NCI-H69 (cell line): ENCODE measurements at regions not wholly inside any gene's neighbourhood (a gene's known extent, or its start where the extent isn't known, plus 50 kb on each side); places are given as distances from the start of the nearest gene placed in this dataset.
"Not testable (repeated sequence)": the region's sequence is repeated elsewhere in the genome, so short reads cannot be mapped to it uniquely, and the experiment has no call there.

Experiments used
- DNase-seq: peaks from one replicate; lab custom pipeline; 2025; lab: John Stamatoyannopoulos, UW

DNA sequence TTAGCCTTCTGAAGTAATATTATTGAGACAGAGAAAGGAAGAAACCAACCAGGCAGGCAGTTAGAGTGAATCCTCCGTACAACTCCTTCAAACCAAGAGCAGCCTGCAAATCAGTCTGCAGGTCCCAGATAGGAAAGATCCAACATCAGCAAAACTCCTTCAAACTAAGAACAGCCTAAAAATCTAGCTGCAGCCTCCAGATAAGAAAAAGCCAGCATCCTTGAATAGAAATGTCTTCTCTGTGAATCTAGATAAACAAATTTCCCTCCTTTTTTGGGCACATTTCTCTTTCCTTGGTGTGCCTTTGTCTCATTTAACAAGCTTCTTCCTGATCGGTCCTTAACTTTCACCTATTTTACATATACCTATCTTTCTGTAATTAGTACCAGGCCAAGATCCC lies 1004.6 kb upstream of the TMEFF2 start:
- no peak for DNase-seq

DNA sequence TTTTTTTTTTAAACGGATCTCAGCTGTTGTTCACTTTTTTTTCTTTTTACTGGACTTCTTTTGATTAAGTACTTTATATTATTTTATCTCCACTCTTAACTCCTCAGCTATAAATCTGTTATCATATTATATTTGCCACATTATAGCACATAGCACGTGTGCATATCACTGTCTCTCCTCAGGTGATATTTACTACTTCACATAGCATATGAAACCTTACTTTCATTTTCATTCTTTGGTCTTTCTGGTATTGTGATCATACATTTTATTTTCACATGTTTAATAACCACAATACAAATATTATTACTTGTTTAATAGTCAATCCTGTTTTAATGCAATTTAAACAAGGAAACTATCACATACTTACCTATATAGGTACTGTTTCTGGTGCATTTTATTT lies 993.1 kb upstream of the TMEFF2 start:
- no peak for DNase-seq

DNA sequence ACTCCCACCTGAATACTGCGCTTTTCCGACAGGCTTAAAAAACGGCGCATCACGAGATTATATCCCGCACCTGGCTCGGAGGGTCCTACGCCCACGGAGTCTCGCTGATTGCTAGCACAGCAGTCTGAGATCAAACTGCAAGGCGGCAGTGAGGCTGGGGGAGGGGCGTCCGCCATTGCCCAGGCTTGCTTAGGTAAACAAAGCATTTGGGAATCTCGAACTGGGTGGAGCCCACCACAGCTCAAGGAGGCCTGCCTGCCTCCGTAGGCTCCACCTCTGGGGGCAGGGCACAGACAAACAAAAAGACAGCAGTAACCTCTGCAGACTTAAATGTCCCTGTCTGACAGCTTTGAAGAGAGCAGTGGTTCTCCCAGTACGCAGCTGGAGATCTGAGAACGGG lies 976.2 kb upstream of the TMEFF2 start:
- DNase-seq, result not testable (repeated sequence)

DNA sequence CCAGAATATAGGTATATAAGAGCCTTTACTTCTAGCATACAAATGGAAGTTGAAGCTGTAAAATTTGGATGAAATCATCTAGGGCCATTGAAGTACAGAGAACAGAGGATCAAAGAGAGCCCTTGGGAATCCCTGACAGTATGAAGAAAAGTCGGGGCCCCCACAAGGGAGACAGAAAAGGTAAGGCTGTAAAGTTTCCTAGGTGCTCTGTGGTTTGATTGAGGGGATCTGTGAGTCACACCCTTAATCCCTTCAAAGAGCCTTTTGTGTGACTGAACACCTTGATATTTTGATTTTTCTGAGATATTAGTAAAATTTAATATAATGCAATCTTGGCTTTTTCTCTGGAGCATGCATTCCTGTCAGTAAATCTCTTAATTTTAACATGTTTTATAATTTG lies 961.7 kb upstream of the TMEFF2 start:
- DNase-seq, result no peak

DNA sequence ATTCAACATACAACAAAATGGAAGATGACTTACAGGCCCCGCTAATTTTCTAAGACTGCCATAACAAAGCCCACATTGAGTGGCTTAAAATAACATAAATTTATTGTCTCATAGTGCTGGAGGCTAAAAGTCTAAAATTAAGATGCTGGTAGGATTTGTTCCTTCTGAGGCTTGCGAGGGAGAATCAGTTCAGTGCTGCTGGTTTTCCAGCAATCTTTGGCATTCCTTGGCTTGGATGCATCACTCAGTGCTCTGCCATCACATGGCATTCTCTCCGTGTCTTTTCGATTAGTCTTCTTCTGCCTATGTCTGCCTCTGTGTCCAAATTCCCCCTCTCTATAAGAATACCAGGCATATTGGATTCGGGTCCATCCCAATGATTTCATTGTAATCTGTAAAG lies 959.3 kb upstream of the TMEFF2 start:
- no peak for DNase-seq

DNA sequence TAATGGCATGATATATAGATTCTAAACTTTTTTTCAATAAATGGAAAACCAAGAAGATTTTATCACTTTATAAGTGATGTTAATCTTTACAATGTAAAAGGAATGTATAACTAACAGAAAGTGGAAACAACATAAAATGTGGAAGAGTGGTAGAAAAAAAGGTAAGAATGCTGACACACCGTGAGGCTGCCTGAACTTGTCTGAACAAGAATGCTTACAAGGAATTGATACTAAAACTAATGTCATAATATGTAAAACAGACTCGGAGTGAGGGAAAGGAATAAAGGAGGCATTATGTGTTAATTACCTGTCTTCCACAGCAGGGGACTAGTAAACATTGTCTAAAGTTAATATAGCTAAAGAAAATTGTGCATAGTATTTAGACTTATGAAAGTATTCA lies 958.8 kb upstream of the TMEFF2 start:
- DNase-seq, result peak; percentile 0

DNA sequence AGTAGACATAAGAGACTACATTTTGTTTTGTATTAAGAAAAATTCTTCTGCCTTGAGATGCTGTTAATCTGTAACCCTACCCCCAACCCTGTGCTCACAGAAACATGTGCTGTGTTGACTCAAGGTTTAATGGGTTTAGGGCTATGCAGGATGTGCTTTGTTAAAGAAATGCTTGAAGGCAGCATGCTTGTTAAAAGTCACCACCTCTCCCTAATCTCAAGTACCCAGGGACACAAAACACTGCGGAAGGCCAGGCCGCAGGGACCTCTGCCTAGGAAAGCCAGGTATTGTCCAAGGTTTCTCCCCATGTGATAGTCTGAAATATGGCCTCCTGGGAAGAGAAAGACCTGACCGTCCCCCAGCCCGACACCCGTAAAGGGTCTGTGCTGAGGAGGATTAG lies 947.7 kb upstream of the TMEFF2 start:
- peak; percentile 1 for DNase-seq

DNA sequence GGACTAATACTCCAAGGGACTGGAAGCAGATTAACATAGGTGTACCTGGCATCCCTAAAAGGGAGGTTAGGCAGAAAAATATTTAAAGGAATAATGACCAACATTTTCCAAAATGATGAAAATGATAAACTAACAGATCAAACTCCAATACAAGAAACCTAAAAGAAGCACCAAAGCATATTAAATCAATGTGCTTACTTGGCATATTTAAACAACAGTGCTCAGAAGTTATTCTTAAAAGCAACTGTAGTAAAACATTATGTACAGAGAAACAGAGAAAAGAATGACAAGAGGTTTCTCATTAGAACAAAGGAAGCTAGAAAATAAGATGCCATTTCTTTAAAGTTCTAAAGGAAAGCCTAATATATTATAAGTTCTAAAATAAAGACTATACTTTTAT lies 947.3 kb upstream of the TMEFF2 start:
- no peak for DNase-seq

DNA sequence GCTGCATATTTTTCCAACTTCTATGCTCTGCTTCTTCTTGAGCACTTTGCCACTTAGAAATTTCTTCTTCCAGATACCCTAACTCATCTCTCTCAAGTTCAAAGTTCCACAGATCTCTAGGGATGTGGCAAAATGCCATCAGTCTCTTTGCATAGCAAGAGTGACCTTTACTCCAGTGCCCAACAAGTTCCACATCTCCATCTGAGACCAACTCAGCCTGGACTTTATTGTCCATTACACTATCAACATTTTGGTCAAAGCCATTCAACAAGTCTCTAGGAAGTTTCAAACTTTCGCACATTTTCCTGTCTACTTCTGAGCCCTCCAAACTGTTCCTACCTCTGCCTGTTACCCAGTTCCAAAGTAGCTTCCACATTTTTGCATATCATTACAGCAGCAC lies 946.2 kb upstream of the TMEFF2 start:
- not testable (repeated sequence) for DNase-seq

DNA sequence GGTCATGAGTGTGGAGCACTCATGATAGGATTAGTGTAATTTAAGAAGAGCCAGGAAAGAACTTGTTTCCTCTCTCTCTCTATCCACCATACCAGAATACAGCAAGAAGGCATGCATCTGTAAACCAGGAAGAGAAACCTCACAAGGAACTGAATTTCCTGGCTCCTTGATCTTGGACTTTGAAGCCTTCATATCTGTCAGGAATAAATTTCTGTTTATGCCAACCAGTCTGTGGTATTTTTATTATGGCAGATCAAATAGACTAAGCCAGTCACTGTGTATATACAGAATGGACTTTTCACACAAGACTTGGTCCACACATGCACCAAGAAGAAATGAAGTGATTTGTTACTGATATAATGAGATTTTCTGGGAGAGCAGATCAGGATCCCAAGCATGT lies 930.1 kb upstream of the TMEFF2 start:
- no peak for DNase-seq

DNA sequence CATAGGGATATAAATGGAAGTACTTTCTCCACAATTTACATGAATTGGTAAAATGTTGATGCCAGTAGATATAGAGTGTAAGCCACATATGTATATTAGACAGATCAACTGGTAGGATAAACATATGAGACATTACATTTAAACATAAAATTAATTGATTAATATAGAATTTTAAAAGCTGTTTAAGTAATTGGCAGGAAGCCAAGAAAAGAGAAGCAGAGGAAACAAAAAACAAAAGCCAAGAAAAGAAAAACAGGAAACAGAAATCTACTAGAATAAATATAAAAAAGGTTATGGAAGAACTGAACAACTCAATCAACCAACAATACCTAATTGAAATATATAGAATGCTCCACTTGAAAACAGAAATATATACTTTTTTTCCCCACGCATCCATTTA lies 920.1 kb upstream of the TMEFF2 start:
- no peak for DNase-seq

DNA sequence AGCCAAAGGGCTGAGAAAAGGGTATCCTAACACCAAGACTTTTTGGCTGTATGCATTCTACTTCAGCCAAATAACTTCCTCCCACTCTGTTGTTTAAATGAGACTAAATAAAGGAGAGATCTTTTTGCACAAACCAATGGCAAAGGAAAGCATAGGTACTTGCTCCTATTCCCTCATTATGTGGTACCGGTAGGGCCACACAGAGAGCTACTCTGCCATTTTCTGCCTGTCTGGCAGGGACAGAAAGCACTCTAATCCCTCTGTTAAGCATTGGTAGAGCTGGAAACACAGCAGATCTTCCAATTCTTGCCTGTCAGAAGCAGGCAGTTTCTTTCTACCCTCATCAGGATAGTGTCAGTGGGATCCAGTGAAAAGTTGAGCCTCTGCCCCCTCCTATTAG lies 918.3 kb upstream of the TMEFF2 start:
- DNase-seq, result no peak

DNA sequence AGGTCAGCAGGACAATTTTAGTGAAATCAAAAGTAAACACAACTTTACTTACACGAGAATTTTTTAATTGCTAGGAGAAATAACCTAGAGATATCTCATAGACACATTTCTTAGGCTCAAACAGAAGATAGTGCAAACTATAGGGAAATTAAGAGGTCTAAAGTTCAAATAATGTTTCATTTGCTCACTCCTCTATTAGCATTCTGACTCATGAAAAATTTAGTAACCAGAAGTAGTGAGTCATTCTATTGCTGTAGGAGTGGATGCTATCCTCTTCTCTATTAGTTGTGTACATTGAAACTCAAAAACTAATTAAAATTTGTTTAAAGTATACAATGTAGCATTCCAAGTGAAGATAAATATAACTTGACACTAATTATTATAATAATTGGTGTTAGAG lies 908.3 kb upstream of the TMEFF2 start:
- no peak for DNase-seq

DNA sequence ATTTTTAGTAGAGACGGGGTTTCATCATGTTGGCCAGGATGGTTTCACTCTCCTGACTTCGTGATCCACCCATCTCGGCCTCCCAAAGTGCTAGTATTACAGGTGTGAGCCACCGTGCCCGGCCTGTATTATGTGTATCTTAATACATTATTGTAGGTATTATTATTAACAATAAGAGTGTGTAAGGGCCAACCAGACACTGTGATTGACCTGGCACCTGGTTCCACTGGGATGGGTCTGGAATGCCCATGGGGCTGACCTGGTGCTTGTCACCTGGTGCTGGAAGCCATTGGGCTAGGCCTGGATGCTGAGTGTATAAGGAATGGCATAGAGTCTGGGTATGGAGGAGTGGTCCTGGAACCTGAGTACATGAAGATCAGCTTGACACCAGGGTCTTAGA lies 906.9 kb upstream of the TMEFF2 start:
- DNase-seq, result no peak

DNA sequence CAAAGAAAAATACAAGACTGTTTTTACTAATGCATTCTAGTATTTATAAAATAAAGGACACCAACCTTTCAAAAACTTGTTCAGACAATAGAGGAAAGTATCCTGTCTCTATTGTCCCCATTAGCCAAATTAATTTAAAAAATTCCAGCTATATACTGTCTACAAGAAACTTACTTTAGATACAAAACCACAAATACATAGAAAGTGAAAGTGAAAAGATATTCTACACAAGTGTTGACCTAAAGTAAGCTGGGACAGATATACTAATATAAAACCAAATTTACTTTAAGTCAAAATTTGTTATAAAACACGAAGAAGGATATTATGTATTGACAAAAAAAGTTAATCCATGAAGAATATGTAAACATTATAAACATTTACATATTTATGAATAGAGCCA lies 893.3 kb upstream of the TMEFF2 start:
- DNase-seq, result no peak

DNA sequence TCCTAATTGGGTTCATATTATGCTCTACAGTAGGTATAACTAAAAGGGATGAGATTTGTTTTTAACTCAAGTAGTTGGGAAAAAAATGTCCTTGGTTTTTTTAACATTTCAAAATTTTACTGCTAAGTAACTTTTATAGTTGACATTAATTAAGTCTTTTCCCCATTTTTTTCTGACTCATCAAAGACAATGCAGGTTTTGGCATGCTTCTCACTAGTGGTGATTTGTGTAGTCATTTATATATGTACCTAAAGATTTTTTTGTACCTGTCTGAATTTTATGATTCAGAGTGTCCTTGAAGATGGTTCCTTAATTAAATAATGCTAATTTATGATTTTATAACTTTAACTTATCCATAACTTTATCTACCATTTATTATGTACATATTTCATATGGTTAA lies 882.3 kb upstream of the TMEFF2 start:
- no peak for DNase-seq

DNA sequence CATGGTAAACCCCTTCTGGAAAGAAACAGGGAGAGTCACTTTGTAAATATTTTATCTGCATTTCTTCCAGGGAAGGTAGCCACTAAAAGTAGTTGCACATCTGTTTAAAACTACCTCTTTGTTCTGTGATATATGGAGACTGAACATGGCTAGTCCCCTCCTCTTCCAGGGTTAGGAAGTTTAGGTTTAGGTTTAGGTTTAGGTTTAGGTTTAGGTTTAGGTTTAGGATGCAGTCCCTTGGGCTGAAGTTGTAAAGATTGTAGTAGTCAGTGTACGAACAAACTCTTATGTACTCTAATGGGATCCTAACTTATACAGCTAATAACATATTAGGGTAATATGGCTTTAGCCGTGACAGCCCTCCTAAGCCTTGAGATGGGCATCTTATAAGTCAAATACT lies 880.2 kb upstream of the TMEFF2 start:
- peak; percentile 13 for DNase-seq

DNA sequence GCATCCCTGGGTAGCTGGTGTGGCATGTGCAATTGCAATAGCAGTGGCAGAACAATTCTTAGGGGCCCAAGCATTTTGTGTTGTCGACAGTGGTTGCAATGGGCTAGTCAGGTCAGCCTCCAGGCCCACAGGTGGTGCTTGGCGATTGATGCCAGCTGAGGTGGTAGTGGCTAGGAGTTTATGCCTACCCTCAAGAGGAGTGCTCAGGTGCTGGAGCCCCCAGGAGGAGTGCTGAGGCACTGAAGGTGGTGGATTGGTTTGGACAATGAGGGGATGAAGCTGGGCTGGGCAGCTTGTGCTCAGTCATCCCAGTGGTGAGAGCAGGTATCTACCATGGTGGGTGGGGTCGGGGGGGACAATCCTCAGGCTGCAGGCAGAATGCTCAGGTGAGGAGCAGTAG lies 877.9 kb upstream of the TMEFF2 start:
- DNase-seq, result no peak

DNA sequence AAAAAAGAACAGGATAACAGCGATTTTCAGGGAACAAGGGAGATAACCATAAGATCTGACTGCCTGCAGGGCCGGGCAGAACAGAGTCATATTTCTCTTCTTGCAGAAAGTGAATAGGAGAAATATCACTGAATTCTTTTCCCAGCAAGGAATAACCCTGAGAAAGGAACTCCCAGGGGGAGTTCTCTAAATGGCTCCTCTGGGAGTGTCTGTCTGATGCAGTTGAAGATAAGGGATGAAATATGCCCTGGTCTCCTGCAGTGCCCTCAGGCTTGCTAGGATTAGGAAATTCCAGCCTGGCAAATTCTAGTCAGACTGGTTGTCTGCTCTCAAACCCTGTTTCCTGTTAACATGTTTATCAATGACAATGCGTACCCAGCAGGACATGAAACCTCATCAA lies 830.8 kb upstream of the TMEFF2 start:
- not testable (repeated sequence) for DNase-seq

DNA sequence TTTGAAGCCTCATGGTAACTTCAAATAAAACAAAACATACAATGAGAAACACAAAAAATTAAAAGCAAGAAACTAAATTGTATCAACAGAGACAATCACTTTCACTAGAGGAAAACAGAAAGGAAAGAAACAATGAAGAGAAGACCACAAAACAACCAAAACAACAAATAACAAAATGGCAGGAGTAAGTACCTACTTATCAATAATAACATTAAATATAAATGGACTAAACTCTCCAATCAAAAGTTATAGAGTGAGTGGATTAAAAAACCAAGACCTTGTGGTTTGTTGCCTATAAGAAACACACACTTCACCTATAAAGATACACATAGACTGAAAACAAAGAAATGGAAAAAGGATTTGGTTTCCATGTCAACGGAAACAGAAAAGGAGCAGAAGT lies 830.1 kb upstream of the TMEFF2 start:
- no peak for DNase-seq

DNA sequence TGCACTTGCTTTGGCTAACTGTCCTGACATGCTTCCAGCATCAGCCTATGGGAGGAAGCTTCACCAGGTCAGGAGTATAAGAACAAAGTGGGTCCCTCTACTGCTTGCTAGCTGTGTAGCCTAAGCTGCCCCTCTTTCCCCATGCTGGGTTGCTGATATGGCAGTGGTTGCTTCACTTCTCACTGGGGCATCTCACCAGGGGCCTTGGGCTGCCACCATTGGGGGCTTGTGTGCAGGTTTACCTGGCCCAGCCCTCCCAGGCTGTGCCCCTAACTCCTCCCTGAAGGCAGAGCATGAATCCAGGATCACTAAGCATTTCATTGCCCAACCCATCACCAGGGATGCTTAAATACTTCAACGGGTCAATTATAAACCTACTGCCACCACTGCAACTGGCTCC lies 817.1 kb upstream of the TMEFF2 start:
- DNase-seq, result no peak

DNA sequence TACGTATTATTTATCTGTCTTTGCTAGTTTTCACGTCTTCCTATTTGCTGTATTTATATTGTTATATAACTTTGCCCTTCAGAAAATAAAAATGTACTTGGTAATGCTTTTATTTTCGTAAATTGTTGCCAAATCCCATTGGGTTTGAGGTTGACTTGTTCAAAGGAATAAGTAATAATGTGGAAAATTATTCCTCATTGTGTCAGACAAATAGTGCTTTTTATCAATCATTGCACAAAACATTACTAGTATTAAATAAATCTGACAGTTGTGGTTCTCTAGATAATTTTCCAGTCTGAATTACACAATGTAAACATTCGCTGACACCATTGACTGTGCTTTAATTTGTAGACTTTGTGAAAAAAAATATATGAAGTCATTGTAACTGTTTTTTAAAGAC lies 798.3 kb upstream of the TMEFF2 start:
- DNase-seq, result no peak

DNA sequence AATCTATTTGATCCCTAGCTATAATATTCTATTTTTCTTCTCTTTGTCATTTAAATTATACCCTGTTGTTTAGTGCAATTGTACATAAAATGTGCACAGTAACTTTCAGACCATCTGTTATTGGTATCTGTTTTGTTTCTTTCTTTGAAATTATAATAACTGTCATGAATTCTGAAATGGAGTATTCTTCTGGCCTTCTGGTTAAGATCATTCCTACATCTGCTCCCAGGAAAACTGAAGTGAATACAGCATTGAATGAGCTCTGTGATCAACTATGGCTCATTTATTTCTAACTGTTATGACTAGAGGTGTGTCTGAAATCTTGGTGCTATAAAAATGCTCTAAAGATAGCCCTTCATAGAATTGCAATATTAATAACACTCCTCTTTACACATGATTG lies 788.4 kb upstream of the TMEFF2 start:
- peak; percentile 32 for DNase-seq

DNA sequence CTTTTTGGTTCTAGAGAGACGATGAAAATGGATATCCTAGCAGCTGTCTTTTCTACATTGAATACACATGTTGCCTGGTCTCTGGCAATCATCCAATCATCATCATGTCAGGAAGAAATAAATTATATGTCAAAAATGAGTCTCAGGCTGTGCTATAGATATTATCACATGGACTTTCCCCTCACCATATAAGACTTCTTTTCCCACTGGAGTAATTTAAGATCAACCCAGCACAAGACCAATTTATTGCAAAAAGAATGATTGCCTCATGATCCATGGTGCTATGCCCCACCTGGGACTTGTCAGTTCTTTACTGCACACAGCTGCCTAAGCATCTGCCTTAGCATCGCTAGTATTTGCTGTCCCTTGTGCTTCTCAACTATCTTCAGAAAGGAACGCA lies 783.7 kb upstream of the TMEFF2 start:
- peak; percentile 88 for DNase-seq

DNA sequence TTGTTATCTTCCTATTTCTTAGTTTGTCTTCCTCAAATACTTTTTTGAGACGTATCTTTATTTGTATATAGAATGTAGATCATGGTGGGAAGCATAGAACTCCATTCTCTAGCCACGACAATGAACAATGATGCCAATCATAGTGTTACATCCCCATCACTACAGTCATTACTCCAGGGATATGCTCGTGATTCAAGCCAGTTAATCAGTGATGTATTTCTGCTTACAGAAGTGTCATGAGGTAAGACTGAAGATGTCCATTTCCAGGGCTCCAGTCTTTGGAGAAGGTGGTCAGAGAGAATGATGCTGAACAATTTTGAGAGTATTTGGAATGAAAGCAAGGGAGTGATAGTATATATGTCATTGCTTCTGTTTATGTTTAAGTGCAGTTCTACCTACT lies 777.2 kb upstream of the TMEFF2 start:
- DNase-seq, result no peak
